Uterus (tissue), 3 donors: ENCODE measurements at regions not wholly inside any gene's neighbourhood (a gene's known extent, or its start where the extent isn't known, plus 50 kb on each side); places are given as distances from the start of the nearest gene placed in this dataset.

Experiments used
- DNase-seq, 2 donors: peaks; one replicate each; pipeline ENCODE4 v3.0.0-alpha.2; 2019 to 2020
- H3K27ac ChIP-seq, 2 donors: fragments of 200-600 bp; sonication (generic); 1 replicate in 1 of 2; 2 replicates in 1 of 2; pipeline ENCODE4 v1.5.1; 2016 to 2018
- H3K27me3 ChIP-seq, 2 donors: fragments of 200-600 bp; sonication (generic); one replicate each; pipeline ENCODE4 v1.5.1; 2018 to 2019; ENCODE audit warnings: control low read depth in 1 of 2
- H3K36me3 ChIP-seq, 2 donors: fragments of 200-600 bp; sonication (generic); one replicate each; pipeline ENCODE4 v1.5.1; 2019; ENCODE audit warnings: control low read depth in 1 of 2
- H3K4me1 ChIP-seq, 2 donors: fragments of 200-600 bp; sonication (generic); one replicate each; pipeline ENCODE4 v1.5.1; 2018 to 2019; ENCODE audit warnings: control low read depth in 1 of 2
- H3K4me3 ChIP-seq, 2 donors: fragments of 200-600 bp; sonication (generic); 1 replicate in 1 of 2; 2 replicates in 1 of 2; pipeline ENCODE4 v1.5.1; 2018 to 2019; ENCODE audit warnings: mild to moderate bottlenecking in 1 of 2
- H3K9me3 ChIP-seq, 2 donors: fragments of 200-600 bp; sonication (generic); one replicate each; pipeline ENCODE4 v1.5.1; 2019; ENCODE audit warnings: control low read depth in 1 of 2
- POLR2A ChIP-seq, 2 donors: fragments of 450-650 bp; IDR thresholded peaks; one replicate each; pipeline ENCODE4 v1.6.1; 2016; ENCODE audit warnings: antibody characterized with exemption in 2 of 2, mild to moderate bottlenecking in 1 of 2, moderate library complexity in 1 of 2
- intact Hi-C: fragments of 100-400 bp; cut with DNase I; formaldehyde crosslinking; loops from one replicate; pipeline ENCODE4 v1.15.1; 2023; ENCODE audit warnings: low total_unique reads
- TF ChIP-seq, protein P1 (sequence below), 4 experiments: fragments of 200-600 bp in 2 of 4; fragments of 450-650 bp in 2 of 4; sonication (generic) in 2 of 4; IDR thresholded peaks; one replicate each; pipeline ENCODE4 v1.5.1; 2016 to 2019; ENCODE audit warnings: antibody characterized with exemption in 4 of 4, mild to moderate bottlenecking in 2 of 4, moderate library complexity in 1 of 4
- donor health status: DM: yes; HTN: yes; CAD: no.

DNA sequence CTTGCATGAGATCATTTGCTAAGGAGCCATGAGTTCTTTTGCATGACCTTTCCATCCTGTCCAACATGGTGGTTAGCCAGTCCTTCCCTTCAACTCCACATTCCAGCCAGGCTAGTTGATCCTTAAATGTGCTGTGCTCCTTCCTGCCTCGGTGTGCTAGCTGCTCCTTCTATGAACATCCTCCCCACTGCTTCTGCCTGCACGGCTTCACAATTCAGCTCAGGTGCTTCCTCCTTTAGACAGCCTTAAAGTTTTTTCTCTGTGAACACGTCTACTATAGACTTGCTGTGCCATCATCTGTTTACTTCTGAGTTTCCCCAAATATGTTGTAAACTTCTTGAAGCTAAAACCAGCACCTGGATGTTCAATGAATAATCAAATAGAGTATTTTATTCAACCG, 95.5 kb downstream of the OTUD1 start:
- H3K27me3 ChIP-seq: no peaks in the 10 kb centered on the region
- no peak for DNase-seq
- TF ChIP-seq, protein P1, sequence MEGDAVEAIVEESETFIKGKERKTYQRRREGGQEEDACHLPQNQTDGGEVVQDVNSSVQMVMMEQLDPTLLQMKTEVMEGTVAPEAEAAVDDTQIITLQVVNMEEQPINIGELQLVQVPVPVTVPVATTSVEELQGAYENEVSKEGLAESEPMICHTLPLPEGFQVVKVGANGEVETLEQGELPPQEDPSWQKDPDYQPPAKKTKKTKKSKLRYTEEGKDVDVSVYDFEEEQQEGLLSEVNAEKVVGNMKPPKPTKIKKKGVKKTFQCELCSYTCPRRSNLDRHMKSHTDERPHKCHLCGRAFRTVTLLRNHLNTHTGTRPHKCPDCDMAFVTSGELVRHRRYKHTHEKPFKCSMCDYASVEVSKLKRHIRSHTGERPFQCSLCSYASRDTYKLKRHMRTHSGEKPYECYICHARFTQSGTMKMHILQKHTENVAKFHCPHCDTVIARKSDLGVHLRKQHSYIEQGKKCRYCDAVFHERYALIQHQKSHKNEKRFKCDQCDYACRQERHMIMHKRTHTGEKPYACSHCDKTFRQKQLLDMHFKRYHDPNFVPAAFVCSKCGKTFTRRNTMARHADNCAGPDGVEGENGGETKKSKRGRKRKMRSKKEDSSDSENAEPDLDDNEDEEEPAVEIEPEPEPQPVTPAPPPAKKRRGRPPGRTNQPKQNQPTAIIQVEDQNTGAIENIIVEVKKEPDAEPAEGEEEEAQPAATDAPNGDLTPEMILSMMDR (IDR thresholded peaks at IDR 0.05): no peak
- TF ChIP-seq POLR2A (IDR thresholded peaks at IDR 0.05): no peak
- intact Hi-C loops: no loop called here
- no peaks in the 10 kb centered on the region for H3K4me1 ChIP-seq
- H3K9me3 ChIP-seq: no peaks in the 10 kb centered on the region
- H3K4me3 ChIP-seq: no peak overlapping the region
- H3K27ac ChIP-seq: no peak overlapping the region
- H3K36me3 ChIP-seq: no peaks in the 10 kb centered on the region

DNA sequence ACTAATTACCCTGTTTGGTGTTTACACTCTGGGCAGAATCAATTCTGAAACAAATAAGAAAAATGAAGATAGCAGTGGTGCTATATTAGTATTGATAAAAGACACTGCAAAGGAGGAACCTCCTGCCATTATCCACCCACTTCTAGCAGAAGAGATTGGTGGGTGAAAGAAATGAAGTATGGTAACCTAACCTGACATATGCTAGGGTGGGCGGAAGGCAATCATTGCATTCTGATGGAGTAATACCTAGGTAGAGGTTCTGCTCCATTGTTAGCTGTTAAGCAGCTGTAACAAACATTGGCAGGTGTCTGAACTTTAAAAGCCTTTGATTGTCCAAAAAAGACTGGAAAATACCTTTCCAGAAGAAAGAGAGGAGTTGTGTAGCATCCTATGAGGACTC, 95.9 kb downstream of the OTUD1 start:
- no peak overlapping the region for H3K4me3 ChIP-seq
- H3K4me1 ChIP-seq: no peaks in the 10 kb centered on the region
- no peaks in the 10 kb centered on the region for H3K36me3 ChIP-seq
- no peak overlapping the region for H3K27ac ChIP-seq
- TF ChIP-seq, protein P1 (IDR thresholded peaks at IDR 0.05): no peak
- TF ChIP-seq POLR2A (IDR thresholded peaks at IDR 0.05): no peak
- H3K27me3 ChIP-seq: no peaks in the 10 kb centered on the region
- no peak for DNase-seq
- intact Hi-C loops: no loop called here
- no peaks in the 10 kb centered on the region for H3K9me3 ChIP-seq

DNA sequence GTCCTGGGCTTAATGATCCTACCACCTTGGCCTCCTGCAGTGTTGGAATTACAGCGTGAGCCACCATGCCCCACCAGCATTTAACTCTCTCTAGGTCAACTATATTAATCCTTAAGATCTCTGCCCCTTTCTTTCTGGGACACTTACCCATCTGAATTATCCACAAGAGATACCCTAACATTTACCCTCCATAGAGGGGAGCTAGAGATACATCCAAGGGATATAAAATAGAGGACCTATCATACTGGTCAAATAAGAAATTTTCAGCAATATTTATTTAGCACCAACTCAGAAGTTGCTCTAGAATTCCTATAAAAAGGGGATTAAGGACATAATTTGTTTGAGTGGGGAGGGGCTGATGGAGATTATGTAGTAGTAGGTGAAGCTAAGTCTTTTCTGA, 96.5 kb downstream of the OTUD1 start:
- TF ChIP-seq, protein P1 (IDR thresholded peaks at IDR 0.05): no peak
- no peak for TF ChIP-seq POLR2A (IDR thresholded peaks at IDR 0.05)
- no peak overlapping the region for H3K27ac ChIP-seq
- intact Hi-C loops: no loop called here
- no peak overlapping the region for H3K4me3 ChIP-seq
- DNase-seq: no peak
- H3K9me3 ChIP-seq: no peaks in the 10 kb centered on the region
- H3K4me1 ChIP-seq: no peaks in the 10 kb centered on the region
- no peaks in the 10 kb centered on the region for H3K27me3 ChIP-seq
- no peaks in the 10 kb centered on the region for H3K36me3 ChIP-seq

DNA sequence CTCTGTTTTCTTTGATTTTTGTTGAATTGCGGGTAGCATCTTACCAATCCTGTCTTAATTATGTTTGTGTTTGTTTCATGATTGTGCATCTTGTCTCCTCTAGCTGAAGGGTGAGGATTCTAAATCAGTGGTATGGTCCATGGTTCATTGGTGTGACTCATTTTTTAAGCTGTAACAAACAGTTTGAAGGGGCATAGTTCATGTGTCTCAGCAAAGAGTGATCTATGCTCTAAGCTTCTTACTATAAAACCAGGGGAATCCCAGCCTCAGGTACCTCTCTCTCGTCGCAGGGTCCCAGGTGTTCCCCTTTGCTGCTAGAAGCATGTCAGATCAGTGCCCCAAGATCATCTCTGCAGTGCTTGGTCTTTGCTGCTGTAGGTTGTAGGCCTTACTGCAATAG, 100.1 kb downstream of the OTUD1 start:
- Histone ChIP-seq H3K4me3 (no peak overlapping the region), H3K36me3 (no peaks in the 10 kb centered on the region), H3K27ac (no peak overlapping the region), H3K4me1 (no peaks in the 10 kb centered on the region), H3K9me3 (no peaks in the 10 kb centered on the region), H3K27me3 (no peaks in the 10 kb centered on the region)
- DNase-seq: no peak
- TF ChIP-seq, protein P1 (IDR thresholded peaks at IDR 0.05): no peak
- no peak for TF ChIP-seq POLR2A (IDR thresholded peaks at IDR 0.05)
- intact Hi-C loops: no loop called here

DNA sequence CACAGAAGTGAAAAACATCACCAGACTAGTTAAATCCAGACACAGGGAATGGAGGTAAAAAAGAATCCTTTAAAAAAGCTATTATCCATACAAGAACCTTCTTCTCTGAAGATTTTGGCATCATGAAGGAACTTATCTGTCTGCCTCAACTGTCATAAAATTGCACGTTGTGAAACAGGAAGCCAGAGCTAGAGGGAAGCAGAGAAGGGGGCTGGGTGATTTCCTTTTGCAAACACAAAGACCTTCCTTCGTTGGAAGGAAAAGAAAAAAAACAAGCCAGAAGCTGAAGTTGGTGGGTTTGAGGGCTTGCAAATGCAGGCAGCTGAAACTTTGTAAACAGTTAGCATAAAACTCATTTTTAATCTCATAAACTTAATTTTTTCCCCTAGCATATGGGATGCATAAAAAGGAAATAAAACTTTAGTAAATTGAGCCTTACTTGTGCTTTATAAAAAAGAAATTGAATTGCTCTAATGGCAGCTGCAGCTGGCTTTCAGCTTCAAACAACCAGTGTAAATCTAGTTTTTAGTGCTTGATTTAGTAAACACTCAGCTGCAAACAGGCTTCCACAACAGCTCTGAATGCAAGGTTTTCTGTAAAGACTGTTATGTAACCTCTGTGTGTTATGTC, 101.6 kb downstream of the OTUD1 start:
- TF ChIP-seq POLR2A (IDR thresholded peaks at IDR 0.05): no peak
- TF ChIP-seq, protein P1 (IDR thresholded peaks at IDR 0.05): no peak
- no peak for DNase-seq
- intact Hi-C loops: no loop called here

More for the DNA sequence above, 101.6 kb downstream of the OTUD1 start:
- no peaks in the 10 kb centered on the region for H3K4me1 ChIP-seq
- no peaks in the 10 kb centered on the region for H3K36me3 ChIP-seq
- H3K9me3 ChIP-seq: no peaks in the 10 kb centered on the region
- H3K27me3 ChIP-seq: no peaks in the 10 kb centered on the region
- H3K4me3 ChIP-seq: no peak overlapping the region
- no peak overlapping the region for H3K27ac ChIP-seq
